A673 (cell line): ENCODE measurements at regions not wholly inside any gene's neighbourhood (a gene's known extent, or its start where the extent isn't known, plus 50 kb on each side); places are given as distances from the start of the nearest gene placed in this dataset.

Source experiments
- BruUV-seq: library from RNA; stranded (reverse); fragments of 400-500 nt; replicated peaks from 2 replicates; lab custom pipeline; 2021; lab: Mats Ljungman, UMichigan
- CTCF ChIA-PET: fragments of 300-600 bp; sonication (Branson Sonifier 250); formaldehyde crosslinking; loops from one replicate; lab custom pipeline; 2022; ENCODE audit warnings: antibody characterized with exemption; lab: Charles Lee
- POLR2A ChIA-PET: fragments of 300-600 bp; sonication (Branson Sonifier 250); formaldehyde crosslinking; loops from one replicate; lab custom pipeline; 2022; ENCODE audit warnings: antibody characterized with exemption; ENCODE audit not compliant: low non-redundant PET; lab: Charles Lee
- DNase-seq: peaks from one replicate; pipeline ENCODE4 v3.0.0-alpha.2; 2015; ENCODE audit warnings: low spot score
- H3K27ac ChIP-seq: fragments of 200-600 bp; sonication (generic); 2 replicates; pipeline ENCODE4 v1.5.1; 2016; ENCODE audit warnings: mixed run types, low read depth, mild to moderate bottlenecking, mixed read lengths, antibody characterized with exemption, low read length; ENCODE audit not compliant: poor library complexity, severe bottlenecking
- H3K27me3 ChIP-seq: fragments of 200-600 bp; sonication (generic); replicated peaks from 2 replicates; pipeline ENCODE4 v1.6.1; 2017; ENCODE audit warnings: mixed run types, low read depth, mild to moderate bottlenecking, mixed read lengths, antibody characterized with exemption, low read length; ENCODE audit not compliant: insufficient read depth, poor library complexity
- H3K36me3 ChIP-seq: fragments of 200-600 bp; sonication (generic); 2 replicates; pipeline ENCODE4 v1.6.1; 2016; ENCODE audit warnings: mixed run types, mild to moderate bottlenecking, mixed read lengths, antibody characterized with exemption, low read length; ENCODE audit not compliant: insufficient read depth, poor library complexity, severe bottlenecking
- H3K4me1 ChIP-seq: fragments of 200-600 bp; sonication (generic); 2 replicates; pipeline ENCODE4 v1.6.1; 2017; ENCODE audit warnings: mixed run types, mild to moderate bottlenecking, mixed read lengths, antibody characterized with exemption, low read length; ENCODE audit not compliant: insufficient read depth, poor library complexity, severe bottlenecking
- H3K4me3 ChIP-seq: fragments of 200-600 bp; sonication (generic); 2 replicates; pipeline ENCODE4 v1.5.1; 2016; ENCODE audit warnings: low read depth, mixed run types, mild to moderate bottlenecking, mixed read lengths, low read length; ENCODE audit not compliant: poor library complexity, severe bottlenecking
- H3K9me3 ChIP-seq: fragments of 200-600 bp; sonication (generic); 2 replicates; pipeline ENCODE4 v1.6.1; 2016; ENCODE audit warnings: mixed run types, low read depth, mild to moderate bottlenecking, mixed read lengths, antibody characterized with exemption, low read length; ENCODE audit not compliant: poor library complexity, severe bottlenecking
- CTCF ChIP-seq: fragments of 300-800, 200-600 bp; sonication (generic); conservative IDR thresholded peaks from 2 replicates; pipeline ENCODE4 v1.5.1; 2017; ENCODE audit warnings: low read depth, mild to moderate bottlenecking, antibody characterized with exemption, low read length, moderate library complexity, mixed read lengths
- EZH2 ChIP-seq: fragments of 200-600 bp; sonication (generic); IDR thresholded peaks from 2 replicates; pipeline ENCODE4 v1.6.1; 2017; ENCODE audit warnings: borderline replicate concordance, low read depth, mild to moderate bottlenecking, mixed read lengths, antibody characterized with exemption, low read length; ENCODE audit not compliant: poor library complexity, severe bottlenecking
- intact Hi-C: fragments of 100-400 bp; cut with micrococcal nuclease; formaldehyde crosslinking; loops from one replicate; pipeline ENCODE4 v1.10.0; 2022; ENCODE audit not compliant: unreplicated experiment

DNA sequence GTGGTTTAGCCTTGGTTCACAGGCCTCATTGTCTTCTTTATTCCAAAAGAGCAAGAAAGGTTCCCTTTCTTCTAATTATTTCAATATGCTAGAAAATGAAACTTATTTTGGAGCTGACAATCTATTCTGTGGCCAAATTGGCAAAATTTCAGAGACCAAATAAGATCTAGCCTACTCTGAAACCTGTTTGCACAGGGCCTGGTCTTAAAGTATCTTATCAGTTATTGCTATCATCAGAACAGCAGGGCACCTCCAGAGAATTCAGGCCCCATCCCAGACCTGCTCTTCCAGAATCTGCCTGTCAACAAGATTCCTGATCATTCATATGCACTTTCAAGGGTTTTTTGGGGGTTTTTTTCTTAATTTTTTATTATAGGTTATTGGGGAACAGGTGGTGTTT, 198.7 kb downstream of the ANAPC1 start:
- intact Hi-C loops: no loop called here
- TF ChIP-seq EZH2 (no peak), CTCF (no peak)
- ChIA-PET POLR2A (no interaction called here), CTCF (no interaction called here)
- Histone ChIP-seq H3K9me3 (no peaks in the 10 kb centered on the region), H3K4me1 (no peaks in the 10 kb centered on the region), H3K27ac (no peak overlapping the region), H3K27me3 (no peaks in the 10 kb centered on the region), H3K36me3 (no peaks in the 10 kb centered on the region), H3K4me3 (no peak overlapping the region)
- no peak for DNase-seq
- BruUV-seq: no TSS peak

- POLR2A ChIA-PET: no interaction called here
Observed at GRCh38 chr2:111686994-111687393, 197.0 kb downstream of the ANAPC1 start.

DNA sequence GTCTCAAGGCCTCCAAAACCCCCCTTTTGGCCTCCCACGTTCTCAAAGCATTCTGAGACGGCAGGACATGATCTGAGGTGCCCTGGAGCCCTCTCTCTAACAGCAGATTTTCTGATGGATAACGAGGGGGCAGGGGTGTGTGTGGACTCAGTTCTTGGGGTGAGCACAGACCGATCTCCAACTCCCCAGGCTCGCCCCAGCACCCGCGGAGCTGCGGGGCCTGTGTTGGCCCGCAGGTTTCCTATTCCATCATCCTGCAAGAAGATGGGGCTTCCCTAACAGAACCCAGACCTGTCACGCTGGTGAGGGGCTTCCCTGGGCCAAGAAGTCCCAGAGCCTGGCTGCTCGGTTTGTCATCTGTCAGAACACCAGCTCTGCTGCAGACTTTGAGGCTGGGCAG, 196.1 kb downstream of the ANAPC1 start:
- H3K27ac ChIP-seq: no peak overlapping the region
- no peak for DNase-seq
- H3K9me3 ChIP-seq: no peaks in the 10 kb centered on the region
- no peaks in the 10 kb centered on the region for H3K36me3 ChIP-seq
- ChIA-PET POLR2A (no interaction called here), CTCF (no interaction called here)
- no TSS peak for BruUV-seq
- no peak overlapping the region for H3K4me3 ChIP-seq
- H3K4me1 ChIP-seq: no peaks in the 10 kb centered on the region
- TF ChIP-seq CTCF (no peak), EZH2 (no peak)
- intact Hi-C loops: no loop called here
- no peaks in the 10 kb centered on the region for H3K27me3 ChIP-seq

More at GRCh38 chr2:111686994-111687393, 197.0 kb downstream of the ANAPC1 start:
- no peaks in the 10 kb centered on the region for H3K27me3 ChIP-seq
- H3K36me3 ChIP-seq: no peaks in the 10 kb centered on the region
- CTCF ChIA-PET: no interaction called here
- intact Hi-C loops: no loop called here
- H3K4me3 ChIP-seq: no peak overlapping the region
- no TSS peak for BruUV-seq
- H3K4me1 ChIP-seq: no peaks in the 10 kb centered on the region
- H3K9me3 ChIP-seq: no peaks in the 10 kb centered on the region
- DNase-seq: no peak
- TF ChIP-seq EZH2 (no peak), CTCF (no peak)
- no peak overlapping the region for H3K27ac ChIP-seq
